NCI-H1092 (cell line): ENCODE measurements at regions not wholly inside any gene's neighbourhood (a gene's known extent, or its start where the extent isn't known, plus 50 kb on each side); places are given as distances from the start of the nearest gene placed in this dataset.
A peak's percentile ranks its signal among the peaks of the same experiment; 100 is the strongest.
"Not testable (repeated sequence)": the region's sequence is repeated elsewhere in the genome, so short reads cannot be mapped to it uniquely, and the experiment has no call there.

ENCODE experiments used
- DNase-seq: peaks from one replicate; lab custom pipeline; 2025; lab: John Stamatoyannopoulos, UW

DNA sequence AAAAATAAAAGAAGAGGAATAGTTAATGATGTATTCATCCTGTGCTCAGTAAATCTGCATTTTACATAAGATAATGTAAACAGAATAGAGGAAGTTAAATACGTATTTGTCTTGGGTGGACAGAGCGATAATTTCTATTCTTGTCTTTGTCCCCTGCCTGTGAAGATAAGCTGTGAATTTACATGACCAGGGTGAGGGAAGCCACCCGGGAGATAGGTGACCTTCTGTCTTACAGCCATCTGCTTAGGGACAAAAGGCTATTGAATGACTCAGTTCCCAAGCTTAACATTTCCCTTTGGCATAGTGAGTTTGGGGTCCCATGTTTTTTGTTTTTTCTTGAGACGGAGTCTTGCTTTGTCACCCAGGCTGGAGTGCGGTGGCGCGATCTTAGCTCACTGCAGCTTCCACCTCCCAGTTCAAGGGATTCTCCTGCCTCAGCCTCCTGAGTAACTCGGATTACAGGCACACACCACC lies 88.7 kb upstream of the KCTD7 start:
- DNase-seq = no peak

DNA sequence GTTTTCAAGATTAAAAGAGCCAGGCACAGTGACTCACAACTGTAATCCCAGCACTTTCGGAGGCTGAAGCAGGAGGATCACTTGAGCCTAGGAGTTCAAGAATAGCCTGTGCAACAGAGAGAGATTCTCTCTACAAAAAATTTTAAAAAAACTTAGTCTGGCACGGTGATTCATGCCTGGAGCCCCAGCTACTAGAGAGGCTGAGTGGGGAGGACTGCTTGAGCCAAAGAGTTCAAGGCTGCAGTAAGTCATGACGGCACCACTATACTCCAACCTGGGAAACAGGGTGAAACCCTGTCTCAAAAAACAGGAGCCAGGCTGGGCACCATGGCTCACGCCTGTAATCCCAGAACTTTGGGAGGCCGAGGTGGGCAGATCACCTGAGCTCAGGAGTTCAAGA lies 86.6 kb upstream of the KCTD7 start:
- no peak for DNase-seq

DNA sequence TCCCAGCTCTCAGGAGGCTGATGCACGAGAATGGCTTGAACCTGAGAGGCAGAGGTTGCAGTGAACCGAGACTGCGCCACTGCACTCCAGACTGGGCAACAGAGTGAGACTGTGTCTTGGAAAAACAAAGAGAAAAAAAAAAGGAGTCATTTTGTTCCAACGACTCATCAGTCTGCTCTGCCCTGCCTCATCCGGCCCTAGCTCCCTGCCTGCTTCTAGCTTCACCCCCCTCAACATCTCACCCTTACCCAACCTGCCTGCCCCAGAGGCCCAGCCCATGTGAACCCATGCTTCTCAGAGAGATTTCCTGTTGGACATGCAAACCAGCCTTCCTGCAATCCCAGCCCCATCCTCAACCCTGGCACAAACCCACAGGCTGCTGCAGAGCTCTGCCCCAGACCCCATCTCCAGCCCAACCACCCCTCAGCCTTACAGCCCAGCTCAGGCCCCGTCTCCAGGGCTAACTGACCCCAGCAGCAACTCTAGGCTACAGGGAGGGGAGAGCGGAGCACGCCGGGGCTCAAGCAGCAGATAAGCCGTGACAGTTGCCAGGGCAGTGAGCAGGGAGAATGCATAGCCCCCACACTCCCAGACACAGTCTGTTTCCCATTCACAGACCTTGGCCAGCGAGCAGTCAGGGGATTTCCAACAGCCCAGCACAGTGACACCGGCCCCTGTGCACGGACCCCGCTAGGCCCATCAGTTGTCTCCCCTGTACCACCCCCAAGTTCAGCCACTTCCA lies 86.0 kb upstream of the KCTD7 start:
- DNase-seq = no peak

DNA sequence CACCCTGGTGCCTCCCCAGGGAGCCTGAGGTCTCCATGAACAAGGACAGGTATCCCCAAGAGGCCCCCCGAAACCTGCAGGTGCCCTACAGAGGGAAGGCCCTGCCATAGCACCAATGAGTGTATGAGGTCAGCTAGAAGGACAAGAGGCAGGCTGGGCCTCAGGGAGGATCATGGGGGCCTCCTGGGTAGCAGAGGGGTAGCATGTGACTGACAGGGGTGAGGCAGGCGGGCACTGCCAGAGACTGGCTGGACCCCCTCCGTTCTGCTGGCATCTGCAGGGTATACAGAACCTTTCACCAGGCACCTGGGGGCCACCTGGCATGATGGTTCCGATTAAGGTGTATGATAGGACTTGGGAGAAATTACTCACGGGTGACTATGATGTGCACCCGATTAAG lies 79.2 kb upstream of the KCTD7 start:
- no peak for DNase-seq

DNA sequence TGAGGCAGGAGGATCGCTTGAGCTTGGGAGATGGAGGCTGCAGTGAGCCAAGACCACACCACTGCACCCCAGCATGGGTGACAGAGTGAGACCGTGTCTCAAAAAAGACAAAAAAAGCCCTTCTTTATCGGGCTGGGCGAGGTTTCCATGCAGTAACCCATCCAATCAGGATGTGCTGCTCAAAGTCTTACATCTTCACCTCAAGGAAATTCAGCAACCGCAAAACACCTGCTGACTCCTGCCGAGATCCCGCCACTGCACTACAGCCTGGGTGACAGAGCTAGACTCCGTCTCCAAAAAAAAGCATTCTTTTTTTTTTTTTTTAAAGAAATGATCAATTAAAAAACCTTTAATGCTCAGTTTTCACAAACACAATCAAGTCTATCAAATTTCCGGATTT lies 75.7 kb upstream of the KCTD7 start:
- DNase-seq = no peak

DNA sequence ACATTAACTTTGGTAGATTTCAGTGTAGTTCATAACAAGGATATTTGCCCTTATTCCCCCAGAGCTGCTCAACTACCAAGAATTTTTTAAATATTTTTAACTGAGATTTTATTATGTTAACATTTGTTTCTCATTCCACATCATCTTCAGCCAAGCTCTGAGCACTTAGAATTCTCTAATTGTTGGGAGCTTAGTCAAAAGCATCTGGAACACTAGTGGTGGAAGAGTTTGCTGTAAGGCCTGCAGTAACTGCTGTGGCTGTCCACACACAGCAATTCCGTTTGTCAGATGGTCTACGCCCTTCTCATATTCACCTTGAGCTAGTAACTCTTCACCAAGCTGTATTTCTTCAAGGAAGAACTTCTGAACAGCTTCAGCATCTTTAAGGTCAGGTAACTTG lies 75.0 kb upstream of the KCTD7 start:
- not testable (repeated sequence) for DNase-seq

DNA sequence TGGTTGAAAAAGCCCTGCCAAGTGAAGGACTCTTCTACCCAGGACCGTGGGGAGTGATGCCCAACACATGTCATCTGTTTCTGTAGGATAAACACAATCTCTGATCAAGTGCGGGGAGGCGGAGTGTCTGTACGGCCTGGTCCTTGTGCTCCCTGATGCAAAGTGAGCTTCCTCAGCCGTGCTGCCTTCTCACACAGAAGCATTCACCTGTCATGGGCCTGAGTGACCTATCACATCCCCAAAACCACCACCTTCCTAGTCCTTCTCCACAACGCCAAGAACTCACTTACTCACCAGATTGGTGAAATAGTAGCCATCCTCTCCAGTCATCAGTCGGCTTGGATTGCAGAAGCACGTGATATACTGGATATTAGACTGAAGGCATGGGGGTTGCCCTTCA lies 74.4 kb upstream of the KCTD7 start:
- not testable (repeated sequence) for DNase-seq

DNA sequence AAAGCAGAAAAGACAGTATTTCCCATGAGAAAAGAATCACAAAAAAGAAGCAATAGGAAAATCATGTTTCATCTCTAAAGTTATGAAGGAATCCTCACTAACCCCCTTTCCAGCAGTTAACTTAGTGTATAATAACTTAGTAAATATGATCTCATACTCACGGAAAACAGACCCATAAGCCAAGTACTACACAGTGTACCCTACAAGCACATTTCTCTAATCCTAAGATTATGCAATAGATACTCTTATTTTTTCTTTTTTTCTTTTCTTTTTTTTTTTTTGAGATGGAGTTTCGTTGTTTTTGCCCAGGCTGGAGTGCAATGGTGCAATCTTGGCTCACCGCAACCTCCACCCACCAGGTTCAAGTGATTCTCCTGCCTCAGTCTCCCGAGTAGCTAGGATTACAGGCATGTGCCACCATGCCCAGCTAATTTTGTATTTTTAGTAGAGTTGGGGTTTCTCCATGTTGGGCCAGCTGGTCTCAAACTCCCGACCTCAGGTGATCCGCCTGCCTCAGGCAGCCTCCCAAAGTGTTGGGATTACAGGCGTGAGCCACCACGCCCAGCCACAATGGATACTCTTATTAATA lies 73.7 kb upstream of the KCTD7 start:
- not testable (repeated sequence) for DNase-seq

DNA sequence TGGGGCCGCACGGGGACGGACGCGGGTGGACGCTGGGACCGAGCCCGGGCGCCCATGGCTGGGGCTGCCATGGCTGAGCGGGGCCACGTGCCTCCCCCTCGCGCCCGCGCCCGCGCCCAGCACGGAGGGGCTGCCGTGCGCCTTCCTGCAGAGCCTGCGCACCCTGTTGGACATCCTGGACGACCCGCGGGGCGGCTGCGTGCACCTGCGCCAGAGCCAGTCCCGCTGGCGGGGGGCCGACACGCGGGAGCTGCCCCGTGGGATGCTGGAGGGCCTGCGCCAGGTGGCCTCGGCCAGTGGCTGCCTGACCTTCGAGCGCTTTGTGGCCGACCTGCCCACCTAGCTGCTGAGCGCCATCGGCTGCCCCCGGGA lies 72.5 kb upstream of the KCTD7 start:
- DNase-seq = no peak

DNA sequence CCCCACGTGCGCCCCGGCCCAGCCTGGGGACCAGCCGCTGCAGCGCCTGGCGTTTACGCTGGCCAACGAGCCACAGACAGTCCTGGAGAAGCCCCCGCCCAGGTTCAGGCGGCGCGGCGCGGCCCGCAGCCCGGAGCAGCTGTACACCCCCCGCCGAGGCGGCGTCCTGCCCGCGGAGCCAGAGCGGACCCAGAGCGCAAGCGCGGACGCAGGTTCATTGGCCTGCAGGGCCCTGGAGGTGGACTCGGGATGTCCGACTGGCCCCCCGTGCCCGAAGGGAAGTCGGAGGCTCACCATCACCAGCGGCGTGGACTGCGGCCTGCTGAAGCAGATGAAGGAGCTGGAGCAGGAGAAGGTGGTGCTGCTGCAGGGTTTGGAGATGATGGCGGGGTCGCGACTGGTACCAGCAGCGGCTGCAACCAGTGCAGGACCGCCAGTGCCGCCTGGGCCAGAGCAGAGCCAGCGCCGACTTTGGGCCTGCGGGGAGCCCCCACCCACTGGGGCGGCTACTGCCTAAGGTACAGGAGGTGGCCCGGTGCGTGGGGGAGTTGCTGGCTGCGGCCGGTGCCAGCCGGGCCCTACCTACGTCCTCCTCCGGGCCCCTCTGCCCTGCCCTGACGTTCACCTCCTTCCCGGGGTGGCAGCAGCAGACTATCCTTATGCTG lies 72.0 kb upstream of the KCTD7 start:
- DNase-seq = no peak

DNA sequence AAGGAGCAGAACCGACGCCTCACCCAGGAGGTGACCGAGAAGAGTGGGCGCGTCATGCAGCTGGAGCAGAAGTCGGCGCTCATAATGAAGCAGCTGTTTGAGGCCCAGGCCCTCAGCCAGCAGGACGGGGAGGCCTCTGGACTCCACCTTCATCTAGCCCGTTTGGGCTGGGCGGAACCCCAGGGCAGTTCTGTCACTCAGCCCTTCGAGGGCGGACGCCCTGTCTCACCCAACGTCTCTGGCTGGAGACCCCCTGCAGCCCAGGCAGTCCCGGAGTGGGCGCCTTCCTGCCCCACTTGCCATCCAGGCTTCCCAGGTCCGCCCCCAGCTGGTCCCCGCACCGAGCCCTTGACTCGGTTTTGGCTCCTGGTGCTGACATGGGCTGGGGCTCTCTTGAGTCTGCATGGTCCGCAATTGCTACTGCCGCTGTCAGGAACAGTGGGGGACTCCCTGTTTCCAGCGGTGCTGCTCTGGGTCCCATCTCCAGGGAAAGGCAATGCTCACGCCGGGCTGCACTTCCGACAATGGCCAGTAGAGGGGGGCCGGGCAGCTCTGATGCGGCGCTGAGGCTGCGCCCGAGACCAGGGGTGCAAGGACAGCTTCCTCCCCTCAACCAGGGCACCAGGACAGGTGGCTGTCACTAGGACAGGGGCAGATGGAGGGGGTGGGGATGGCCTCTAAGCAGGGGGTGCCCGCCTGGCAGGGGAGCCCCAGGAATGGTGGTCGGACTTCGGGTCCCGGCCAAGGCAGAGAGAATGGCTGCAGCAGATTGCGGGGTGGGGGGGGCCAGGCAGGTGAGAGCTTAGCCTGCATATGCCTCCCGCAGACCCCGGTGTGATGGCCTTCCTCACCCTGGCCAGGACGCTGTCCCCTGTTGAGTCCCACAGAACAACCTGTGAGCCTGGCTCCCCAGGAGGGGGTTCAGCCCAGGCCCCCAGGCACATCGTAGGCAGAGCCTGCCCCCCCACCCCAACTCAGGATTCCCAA lies 71.2 kb upstream of the KCTD7 start:
- peak; percentile 17 for DNase-seq

DNA sequence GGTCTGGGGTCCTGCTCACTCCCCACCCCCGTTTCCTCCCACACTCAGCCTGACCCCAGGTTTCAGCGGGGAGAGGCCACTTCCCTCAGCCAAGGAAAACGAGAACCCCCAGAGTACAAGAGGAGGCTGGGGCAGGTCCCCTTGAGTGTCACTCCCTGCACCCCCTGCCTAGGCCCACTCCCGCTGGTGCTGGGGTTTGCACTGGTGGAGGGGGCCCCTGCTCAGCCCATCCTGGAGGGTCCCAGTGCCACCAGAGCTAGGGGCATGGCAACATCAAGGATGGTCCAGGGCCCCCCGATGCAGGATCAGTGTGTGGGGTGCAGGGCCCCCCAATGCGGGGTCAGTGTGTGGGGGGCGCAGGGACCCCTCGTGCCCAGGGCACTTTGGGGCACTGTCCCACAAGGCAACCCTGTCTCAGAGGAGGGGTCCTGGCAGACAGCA lies 70.5 kb upstream of the KCTD7 start:
- no peak for DNase-seq

DNA sequence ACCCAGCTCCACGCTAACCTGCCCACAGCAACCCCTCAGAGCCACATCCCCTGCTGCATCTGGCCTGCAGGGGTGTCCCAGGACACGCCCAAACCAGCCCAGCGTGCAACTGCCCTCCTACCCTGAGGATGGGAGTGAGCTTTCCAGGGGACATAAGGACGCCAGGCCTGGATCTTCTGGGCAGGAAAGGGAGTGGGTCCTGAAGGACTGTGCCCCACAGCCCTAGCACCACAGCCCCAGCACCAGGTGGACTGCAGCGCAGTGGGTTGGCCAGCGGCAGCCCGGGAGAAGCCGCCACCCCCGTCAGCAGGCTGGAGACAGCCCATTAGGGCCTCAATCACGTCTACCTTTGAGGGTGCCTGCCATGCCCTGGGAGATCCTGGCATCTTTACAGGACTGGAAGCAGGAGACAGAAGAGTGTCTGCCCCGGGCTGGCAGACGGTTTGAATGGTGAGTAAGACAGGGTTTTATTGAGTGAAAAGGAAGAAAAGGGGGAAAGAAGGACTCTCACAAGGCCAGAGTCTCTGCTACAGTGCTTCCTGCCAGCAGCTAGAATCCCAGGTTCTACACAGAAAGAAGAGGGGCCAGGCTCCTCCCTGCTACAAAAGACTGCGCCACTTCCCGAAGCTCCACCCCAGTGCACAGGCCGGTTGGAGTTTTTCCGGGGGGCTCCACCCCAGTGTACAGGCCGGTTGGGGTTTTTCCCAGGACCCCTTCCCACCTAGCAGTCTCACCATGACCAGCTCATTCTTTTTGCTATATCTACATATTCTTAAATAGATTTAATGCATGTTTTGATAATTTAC lies 69.8 kb upstream of the KCTD7 start:
- DNase-seq = no peak

DNA sequence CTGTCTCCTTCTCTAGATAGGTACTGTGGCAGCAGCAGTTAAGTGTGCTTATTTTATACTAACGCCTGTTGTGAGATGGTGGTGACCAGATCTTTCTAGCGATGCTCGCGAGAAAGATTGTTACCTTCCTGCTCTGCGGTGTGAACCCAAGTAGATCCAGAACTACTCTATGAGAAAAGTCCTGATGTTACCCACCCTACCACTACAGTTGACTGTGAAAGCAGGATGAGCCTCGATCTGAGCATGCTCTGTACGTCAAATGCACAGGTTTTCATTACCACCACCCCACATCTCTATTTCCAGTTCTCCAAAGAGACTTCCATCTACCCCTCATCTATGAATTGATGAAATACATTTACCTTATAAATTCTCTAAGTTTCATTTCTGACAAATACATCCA lies 64.6 kb upstream of the KCTD7 start:
- no peak for DNase-seq

DNA sequence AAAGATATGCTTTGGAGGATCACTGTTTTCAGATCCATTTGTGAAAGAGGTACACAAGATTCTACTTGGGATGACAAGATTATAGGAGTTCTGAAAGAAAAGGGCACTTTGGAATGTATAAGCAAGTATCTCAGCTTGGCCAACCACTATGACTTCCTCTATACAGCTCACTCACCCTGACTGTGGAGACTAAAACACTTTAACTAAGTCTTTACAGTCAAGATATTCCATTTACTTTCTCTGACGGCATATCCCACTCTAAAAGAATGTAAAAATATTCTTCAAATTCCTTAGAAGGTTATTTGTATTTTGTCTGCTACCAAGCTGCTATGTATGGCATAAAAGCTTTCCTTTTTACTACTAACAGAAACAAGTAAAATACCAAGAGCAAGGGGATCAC lies 58.5 kb upstream of the KCTD7 start:
- not testable (repeated sequence) for DNase-seq

DNA sequence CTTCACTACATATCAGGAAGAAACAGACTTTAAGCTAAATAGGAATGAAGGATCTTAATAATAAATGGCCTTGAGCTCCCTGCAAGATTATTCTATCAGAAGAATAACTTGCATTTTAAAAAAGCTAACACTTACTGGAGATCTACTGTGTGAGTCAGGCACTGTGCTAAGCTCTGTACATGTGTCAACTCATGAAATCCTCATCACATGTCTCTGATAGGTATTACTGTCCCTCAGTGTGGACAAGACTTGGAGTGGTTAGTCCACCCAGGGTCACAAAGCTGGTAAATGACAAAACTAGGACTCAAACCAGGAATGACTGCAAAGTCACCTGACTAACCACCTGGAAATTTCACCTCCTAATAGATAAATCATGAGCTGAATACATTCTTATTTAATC lies 57.1 kb upstream of the KCTD7 start:
- no peak for DNase-seq

DNA sequence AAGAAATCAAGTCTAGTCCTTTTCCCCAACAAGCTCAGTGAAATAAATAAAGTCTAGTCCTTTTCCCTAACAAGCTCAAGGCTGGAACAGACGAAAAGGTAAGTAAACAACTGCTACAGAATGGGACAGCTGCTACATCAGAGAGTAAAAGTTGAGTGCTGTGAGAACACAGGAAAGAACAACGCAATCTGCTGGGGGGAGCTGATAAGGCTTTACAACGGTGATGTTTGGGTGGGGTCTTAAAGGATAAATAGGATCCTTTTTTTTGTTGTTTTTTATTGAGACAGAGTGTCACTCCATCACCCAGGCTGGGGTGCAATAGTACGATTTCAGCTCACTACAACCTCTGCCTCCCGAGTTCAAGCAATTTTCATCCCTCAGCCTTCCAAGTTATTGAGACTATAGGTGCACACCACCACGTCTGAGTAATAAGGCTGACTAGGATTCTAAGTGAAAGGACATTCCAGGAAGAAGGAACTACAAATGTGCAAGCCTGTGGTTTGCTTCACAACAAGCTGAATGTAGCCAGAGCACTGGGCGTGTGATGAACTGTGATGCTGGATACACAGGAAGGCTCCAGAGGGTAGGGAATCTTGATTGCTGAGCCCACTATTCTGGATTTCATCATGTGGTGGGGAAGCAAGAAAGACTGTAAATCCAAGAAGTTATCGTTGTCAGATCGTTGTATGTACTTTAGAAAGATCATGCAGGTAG lies 54.7 kb upstream of the KCTD7 start:
- DNase-seq = not testable (repeated sequence)

DNA sequence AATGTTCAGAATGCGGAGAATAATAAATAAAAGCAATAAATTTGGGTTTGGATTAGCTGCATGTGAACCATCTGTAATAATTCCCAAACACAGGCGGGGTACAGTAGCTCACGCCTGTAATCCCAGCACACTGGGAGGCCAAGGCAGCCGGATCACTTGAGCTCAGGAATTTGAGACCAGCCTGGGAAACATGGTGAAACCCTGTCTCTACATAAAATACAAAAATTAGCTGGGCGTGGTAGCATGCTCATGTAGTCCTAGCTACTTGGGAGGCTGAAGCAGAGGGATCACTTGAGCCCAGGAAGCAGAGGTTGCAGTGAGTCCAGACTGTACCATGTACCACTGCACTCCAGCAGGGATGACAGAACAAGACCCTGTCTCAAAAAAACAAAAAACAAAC lies 53.9 kb upstream of the KCTD7 start:
- DNase-seq = not testable (repeated sequence)

DNA sequence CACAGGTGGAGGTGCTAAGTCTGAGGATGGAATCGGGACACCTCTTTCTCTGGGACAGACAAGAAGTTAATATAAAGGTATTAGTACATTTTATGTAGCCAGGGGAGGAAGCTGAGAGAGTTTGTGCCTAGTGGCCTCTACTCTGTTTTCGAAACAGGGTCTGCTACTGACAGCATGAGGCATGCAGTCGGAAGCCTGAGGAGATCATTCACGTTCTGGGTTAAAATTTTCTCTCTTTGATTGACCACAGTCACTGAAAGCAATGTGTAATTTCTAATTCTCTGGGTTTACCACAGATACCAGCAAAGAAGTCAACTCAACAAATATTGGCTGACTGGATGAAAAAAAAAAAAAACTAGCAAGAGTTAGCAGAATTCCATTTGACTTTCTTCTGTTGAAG lies 53.3 kb upstream of the KCTD7 start:
- no peak for DNase-seq

DNA sequence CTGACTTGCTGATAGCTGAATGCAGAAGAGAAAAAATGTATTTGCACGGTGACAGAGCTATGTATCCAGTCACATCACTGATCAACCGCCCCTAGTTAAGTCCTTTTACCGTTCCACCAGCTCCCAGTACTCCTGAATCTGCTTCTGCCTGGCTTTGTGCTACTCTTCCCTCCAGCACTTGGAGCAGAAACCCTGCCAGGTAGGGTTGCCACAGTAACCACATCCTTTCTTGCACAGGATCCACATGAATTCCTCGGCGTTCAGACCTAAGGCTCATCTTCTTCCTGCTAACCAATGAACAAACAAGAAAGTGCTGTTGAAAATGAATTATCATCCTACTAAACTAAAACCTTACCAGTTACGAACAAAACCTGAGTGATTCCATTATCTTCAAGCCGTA lies 52.0 kb upstream of the KCTD7 start:
- DNase-seq = no peak
